ENCODE measurements at regions not wholly inside any gene's neighbourhood (a gene's known extent, or its start where the extent isn't known, plus 50 kb on each side); places are given as distances from the start of the nearest gene placed in this dataset.

GRCh38 chr10:54854843-54855242 is 53.8 kb upstream of the PCDH15 start:
- no peaks in the 10 kb centered on the region for H3K36me3 ChIP-seq (ENCODE audit: insufficient read depth, low read length)
- no peaks in the 10 kb centered on the region for H3K27me3 ChIP-seq (ENCODE audit: insufficient read depth, low read depth, low read length)
- no peak overlapping the region for H3K27ac ChIP-seq (ENCODE audit: low read length)
- H4K20me1 ChIP-seq (ENCODE audit: insufficient read depth), result no peaks in the 10 kb centered on the region
- no peak overlapping the region for H3K4me3 ChIP-seq (ENCODE audit: low read length)
- H2AFZ ChIP-seq (ENCODE audit: low read depth, low read length), result no peak overlapping the region
- no peak for TF ChIP-seq EZH2 (IDR thresholded peaks at IDR 0.05; ENCODE audit: borderline replicate concordance, insufficient read depth, low read length, poor library complexity, severe bottlenecking)
- no peak for TF ChIP-seq RAD21 (conservative IDR thresholded peaks at IDR 0.05)
- TF ChIP-seq REST (IDR thresholded peaks at IDR 0.05; ENCODE audit: borderline replicate concordance), result no peak
- TF ChIP-seq POLR2AphosphoS5 (IDR thresholded peaks at IDR 0.05), result no peak
- TF ChIP-seq TAF1 (IDR thresholded peaks at IDR 0.05; ENCODE audit: low read depth), result no peak
- no peak overlapping the region for H3K4me2 ChIP-seq (ENCODE audit: low read length)
- H3K9ac ChIP-seq (ENCODE audit: low read length), result no peak overlapping the region
- H3K9me2 ChIP-seq (ENCODE audit: insufficient read depth, low read length), result no peaks in the 10 kb centered on the region
- H3F3A ChIP-seq (ENCODE audit: insufficient read depth, low read length, poor library complexity, severe bottlenecking), result no peaks in the 10 kb centered on the region
- H3K9me3 ChIP-seq (ENCODE audit: low read length), result no peaks in the 10 kb centered on the region
- no peaks in the 10 kb centered on the region for H3K79me2 ChIP-seq (replicated peaks; ENCODE audit: insufficient read depth, low read length)

GRCh38 chr10:54854389-54854788 is 53.4 kb upstream of the PCDH15 start:
- TF ChIP-seq RAD21 (conservative IDR thresholded peaks at IDR 0.05) (no peak), CTCF (IDR thresholded peaks at IDR 0.05; ENCODE audit: poor library complexity, severe bottlenecking) (no peak), POLR2AphosphoS5 (IDR thresholded peaks at IDR 0.05) (no peak), TAF1 (IDR thresholded peaks at IDR 0.05; ENCODE audit: low read depth) (no peak), MXI1 (conservative IDR thresholded peaks at IDR 0.05; ENCODE audit: poor library complexity, severe bottlenecking) (no peak), EP300 (conservative IDR thresholded peaks at IDR 0.05; ENCODE audit: poor library complexity, severe bottlenecking) (no peak), EZH2 (IDR thresholded peaks at IDR 0.05; ENCODE audit: borderline replicate concordance, insufficient read depth, low read length, poor library complexity, severe bottlenecking) (no peak)
- Histone ChIP-seq H3K27me3 (ENCODE audit: insufficient read depth, low read depth, low read length) (no peaks in the 10 kb centered on the region), H3K36me3 (ENCODE audit: insufficient read depth, low read length) (no peaks in the 10 kb centered on the region), H3F3A (ENCODE audit: insufficient read depth, low read length, poor library complexity, severe bottlenecking) (no peaks in the 10 kb centered on the region), H3K9me3 (ENCODE audit: low read length) (no peaks in the 10 kb centered on the region), H4K20me1 (ENCODE audit: insufficient read depth) (no peaks in the 10 kb centered on the region), H3K4me2 (ENCODE audit: low read length) (no peak overlapping the region), H3K79me2 (replicated peaks; ENCODE audit: insufficient read depth, low read length) (no peaks in the 10 kb centered on the region), H3K4me3 (ENCODE audit: low read length) (no peak overlapping the region), H3K27ac (ENCODE audit: low read length) (no peak overlapping the region), H2AFZ (ENCODE audit: low read depth, low read length) (no peak overlapping the region), H3K9me2 (ENCODE audit: insufficient read depth, low read length) (no peaks in the 10 kb centered on the region), H3K9ac (ENCODE audit: low read length) (no peak overlapping the region)

- Histone ChIP-seq H4K20me1 (ENCODE audit: insufficient read depth) (no peaks in the 10 kb centered on the region), H3K27me3 (ENCODE audit: insufficient read depth, low read depth, low read length) (no peaks in the 10 kb centered on the region), H3K79me2 (replicated peaks; ENCODE audit: insufficient read depth, low read length) (no peaks in the 10 kb centered on the region), H3F3A (ENCODE audit: insufficient read depth, low read length, poor library complexity, severe bottlenecking) (no peaks in the 10 kb centered on the region), H2AFZ (ENCODE audit: low read depth, low read length) (no peak overlapping the region), H3K4me2 (ENCODE audit: low read length) (no peak overlapping the region), H3K9me3 (ENCODE audit: low read length) (no peaks in the 10 kb centered on the region), H3K27ac (ENCODE audit: low read length) (no peak overlapping the region), H3K36me3 (ENCODE audit: insufficient read depth, low read length) (no peaks in the 10 kb centered on the region), H3K4me3 (ENCODE audit: low read length) (no peak overlapping the region), H3K9ac (ENCODE audit: low read length) (no peak overlapping the region), H3K9me2 (ENCODE audit: insufficient read depth, low read length) (no peaks in the 10 kb centered on the region)
- TF ChIP-seq CTCF (IDR thresholded peaks at IDR 0.05; ENCODE audit: poor library complexity, severe bottlenecking) (no peak), SMC3 (conservative IDR thresholded peaks at IDR 0.05; ENCODE audit: poor library complexity) (no peak), EP300 (conservative IDR thresholded peaks at IDR 0.05; ENCODE audit: poor library complexity, severe bottlenecking) (no peak), RAD21 (conservative IDR thresholded peaks at IDR 0.05) (no peak)
These were observed 52.9 kb upstream of the PCDH15 start for GRCh38 chr10:54853883-54854282.

Measured in neural cell (in vitro differentiated cells).